ENCODE measurements at regions not wholly inside any gene's neighbourhood (a gene's known extent, or its start where the extent isn't known, plus 50 kb on each side); places are given as distances from the start of the nearest gene placed in this dataset.
"Not testable (repeated sequence)": the region's sequence is repeated elsewhere in the genome, so short reads cannot be mapped to it uniquely, and the experiment has no call there.

DNA sequence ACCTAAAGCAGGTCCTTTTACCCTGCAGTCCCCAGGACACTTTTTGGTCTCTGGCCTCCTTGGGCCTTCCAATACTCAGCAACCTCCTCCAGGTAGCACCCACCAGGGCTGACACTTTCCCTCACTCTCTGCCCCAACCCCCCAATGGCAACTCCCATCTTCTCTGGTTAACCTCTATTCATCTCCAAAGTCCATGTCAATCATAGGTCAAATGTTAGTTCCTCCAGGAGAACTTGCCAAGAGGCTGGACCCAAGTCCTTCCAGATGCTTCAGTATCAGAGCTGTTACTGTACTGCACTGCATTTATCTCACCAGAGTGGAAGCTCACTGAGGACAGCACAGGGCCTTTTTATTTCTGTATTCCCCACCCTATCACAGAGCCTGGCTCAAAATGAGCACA, 295.0 kb upstream of the KLF14 start:
- no peak for DNase-seq

DNA sequence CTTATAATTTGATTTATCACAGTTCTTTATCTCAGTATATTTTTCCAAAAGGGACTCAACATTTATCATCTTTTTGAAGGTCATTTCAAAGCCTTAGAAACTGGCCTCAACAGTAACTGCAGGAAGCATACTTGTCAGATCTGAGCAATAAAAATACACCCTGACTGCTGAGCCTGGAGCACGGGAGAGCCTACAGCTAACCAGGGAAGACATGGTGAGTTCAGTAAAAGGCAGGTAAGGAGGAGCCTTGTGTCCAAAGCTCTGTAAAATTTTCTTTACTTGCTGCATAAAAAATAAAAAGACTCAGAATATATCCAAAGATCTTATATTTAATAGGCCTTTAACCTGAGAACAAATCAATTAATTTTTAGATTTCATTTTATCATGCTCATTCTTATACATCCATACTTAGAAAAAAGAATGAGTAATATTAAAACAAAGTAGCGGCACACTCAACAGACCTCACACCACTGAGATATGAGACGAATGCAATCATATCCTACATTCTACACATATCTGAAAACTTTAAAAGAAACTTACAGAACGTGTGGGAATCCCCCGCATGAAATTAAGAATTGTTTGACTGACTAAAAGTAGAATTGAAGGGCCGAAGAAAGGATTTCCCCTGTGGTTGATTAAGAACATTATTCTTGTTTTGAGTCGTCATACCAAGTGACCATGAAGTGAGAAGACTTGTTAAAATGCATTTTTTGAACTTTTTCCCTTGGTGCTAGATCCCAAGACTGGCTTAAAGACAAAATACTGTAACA, 296.4 kb upstream of the MKLN1 start:
- no peak for DNase-seq

DNA sequence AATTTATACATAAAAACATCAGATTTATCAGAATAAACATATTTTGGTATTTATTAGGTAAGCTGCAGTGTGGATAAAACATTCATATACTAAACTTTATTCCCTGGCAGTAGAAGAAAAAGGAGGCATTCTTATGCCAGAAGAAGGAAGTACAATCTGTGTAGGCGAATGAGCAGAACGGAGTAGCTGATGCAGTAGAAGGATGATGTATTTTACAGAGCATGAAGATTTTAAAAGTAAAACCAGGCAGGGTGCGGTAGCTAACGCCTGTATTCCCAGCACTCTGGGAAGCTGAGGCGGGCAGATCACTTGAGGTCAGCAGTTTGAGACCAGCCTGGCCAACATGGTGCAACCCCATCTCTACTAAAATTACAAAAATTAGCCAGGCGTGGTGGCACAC, 294.9 kb upstream of the MKLN1 start:
- no peak for DNase-seq

DNA sequence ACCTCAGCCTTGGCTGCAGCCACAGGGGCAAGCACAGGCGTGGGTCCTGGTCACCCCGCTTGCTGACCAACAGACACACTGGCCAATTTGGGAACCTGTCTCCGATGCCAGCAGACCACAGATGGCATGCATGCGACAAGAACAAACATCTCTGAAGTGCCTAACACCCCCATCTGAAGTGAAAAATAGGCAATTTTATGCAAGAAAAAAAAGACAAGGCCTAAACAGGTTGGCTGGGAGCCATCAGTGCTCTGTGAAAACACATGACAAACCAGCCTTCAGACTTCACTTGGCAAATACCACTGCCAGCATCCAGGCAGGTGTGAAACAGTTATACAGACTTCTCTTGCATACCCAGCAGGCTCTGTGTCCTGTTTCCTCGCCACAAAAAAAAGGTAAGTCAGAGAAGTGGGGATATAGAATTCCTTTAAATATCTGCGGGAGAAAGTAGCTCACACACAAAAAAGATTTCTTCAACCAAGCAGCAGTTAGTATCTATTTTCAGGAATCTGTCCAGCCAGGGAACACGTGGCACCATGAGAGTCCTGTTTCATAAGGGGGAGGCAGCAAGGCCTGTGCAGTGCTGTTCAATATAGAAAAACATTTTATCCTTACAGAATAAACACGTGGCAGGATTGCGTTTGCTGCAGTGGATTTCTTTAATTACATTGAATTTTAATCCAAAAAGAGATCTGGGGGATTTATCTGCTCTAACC, 293.4 kb upstream of the MKLN1 start:
- DNase-seq: peak; percentile 66

DNA sequence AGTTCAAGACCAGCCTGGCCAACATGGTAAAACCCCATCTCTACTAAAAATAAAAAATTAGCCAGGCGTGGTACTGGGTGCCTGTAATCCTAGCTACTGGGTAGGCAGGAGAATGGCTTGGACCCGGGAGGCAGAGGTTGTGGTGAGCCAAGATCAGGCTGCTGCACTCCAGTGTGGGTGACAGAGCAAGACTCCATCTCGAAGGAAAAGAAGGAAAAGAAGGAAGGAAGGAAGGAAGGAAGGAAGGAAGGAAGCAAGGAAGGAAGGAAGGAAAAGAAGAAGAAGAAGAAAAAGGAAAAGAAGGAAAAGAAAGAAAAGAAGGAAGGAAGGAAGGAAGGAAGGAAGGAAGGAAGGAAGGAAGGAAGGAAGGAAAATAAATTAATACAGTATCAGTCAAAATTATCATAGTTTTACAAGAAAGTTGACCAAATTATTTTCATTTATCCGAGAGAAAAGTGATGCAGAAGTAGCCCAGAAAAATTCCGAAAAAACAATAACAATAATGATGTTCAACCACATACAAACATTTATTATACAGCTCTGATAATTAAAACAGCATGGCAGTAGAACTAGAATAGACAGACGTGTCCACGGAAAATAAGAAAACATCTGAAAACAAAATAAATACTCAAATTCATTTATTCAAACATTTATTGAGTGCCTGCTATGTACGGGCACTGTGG, 292.4 kb upstream of the MKLN1 start:
- no peak for DNase-seq

DNA sequence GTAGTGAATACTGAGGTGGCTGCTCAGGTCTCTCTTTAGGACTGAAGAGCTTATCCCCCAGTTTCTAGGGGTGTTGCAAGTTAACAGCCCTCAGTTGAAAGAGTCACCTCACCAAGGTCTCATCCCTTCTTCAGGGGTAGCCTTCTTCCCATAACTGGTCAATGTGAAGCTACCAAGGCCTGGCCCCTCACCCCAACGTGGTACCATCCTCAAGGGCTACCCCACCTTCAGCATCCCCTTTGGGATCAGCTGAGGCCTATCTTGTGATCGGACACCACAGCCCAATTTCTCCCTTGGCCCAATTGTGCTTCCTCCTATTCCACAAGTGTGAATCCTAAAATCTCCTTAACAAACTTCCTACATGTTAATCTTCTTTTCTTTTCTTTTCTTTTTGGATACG, 289.5 kb upstream of the MKLN1 start:
- no peak for DNase-seq

DNA sequence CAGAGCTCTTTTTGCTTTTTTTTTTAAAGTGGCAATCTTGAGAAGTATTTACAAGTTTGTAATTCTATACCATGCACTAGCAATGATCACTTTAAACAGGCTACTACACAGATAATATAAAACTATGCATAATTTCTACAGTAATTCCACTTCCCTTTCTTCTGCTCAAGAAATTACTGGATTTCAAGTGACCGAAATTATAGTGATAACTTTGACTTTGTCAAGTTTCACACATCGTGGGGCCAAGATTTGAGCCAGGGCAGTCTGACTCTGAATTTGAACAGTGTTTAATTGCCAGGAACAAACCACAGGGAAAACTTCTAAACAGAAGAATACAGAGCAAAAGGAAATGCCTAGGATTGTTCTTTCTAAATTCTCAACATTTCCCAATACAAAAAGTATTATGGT, 288.3 kb upstream of the MKLN1 start:
- no peak for DNase-seq

DNA sequence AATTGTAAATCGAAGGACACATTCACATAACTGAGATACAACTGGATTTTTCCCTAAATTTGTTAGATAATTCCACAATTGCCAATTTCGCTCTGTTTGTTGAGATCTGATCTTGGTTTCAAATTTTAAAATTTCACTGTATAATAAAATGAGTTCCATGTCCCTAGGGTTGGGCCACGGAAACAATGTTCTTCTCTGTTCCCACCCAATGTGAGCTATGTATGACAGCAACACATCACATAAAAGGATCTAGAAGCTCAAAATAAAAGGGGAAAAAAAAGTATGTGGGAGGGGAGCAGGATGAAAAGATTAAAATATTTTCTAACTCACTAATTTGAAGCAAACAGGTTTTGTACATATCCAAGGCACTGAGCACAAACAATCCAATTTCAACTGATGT, 287.8 kb upstream of the MKLN1 start:
- DNase-seq: no peak

DNA sequence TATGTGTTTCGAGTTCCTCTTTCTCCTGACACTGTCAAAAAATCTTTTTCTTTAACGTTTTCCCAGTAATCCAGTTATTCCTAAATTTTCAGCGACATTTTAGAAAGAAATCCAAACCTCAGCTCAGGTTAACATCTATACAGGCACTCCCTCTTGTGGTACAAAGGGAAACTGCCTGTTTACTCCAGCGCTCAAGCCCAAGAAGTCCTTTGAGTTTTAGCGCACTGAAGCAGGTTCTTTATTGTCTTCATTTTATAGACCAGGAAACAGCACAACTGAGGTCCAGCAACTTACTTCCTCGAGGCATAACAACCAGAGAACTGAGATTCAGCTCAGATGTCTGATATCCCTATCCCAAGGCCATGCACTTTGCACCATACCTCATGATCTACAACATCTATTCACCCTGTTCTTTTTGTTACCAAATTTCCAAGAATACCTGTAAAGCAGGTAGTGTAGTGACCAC, 287.2 kb upstream of the MKLN1 start:
- DNase-seq: peak; percentile 61

DNA sequence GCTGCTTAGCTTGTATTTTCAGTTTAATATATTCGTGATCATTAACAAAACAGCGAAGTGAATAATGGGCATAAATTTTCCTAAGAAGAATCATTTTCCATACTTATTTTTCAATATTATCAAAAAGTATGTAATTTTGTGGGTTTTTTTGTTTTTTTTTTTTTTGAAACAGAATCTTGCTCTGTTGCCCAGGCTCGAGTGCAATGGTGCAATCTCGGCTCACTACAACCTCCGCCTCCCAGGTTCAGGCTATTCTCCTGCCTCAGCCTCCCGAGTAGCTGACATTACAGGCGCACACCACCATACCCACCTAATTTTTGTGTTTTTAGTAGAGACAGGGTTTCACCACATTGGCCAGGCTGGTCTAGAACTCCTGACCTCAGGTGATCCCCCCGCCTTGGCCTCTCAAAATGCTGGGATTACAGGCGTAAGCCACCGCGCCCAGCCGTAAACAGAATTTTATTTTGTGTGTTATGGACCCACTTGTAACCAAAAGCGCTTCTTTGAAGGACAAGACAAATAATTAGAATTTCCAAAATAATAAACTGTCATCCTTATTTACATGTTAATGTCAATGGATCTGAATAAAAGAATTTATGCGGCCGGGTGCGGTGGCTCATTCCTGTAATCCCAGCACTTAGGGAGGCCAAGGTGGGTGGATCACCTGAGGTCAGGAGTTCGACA, 286.5 kb upstream of the MKLN1 start:
- DNase-seq: not testable (repeated sequence)

DNA sequence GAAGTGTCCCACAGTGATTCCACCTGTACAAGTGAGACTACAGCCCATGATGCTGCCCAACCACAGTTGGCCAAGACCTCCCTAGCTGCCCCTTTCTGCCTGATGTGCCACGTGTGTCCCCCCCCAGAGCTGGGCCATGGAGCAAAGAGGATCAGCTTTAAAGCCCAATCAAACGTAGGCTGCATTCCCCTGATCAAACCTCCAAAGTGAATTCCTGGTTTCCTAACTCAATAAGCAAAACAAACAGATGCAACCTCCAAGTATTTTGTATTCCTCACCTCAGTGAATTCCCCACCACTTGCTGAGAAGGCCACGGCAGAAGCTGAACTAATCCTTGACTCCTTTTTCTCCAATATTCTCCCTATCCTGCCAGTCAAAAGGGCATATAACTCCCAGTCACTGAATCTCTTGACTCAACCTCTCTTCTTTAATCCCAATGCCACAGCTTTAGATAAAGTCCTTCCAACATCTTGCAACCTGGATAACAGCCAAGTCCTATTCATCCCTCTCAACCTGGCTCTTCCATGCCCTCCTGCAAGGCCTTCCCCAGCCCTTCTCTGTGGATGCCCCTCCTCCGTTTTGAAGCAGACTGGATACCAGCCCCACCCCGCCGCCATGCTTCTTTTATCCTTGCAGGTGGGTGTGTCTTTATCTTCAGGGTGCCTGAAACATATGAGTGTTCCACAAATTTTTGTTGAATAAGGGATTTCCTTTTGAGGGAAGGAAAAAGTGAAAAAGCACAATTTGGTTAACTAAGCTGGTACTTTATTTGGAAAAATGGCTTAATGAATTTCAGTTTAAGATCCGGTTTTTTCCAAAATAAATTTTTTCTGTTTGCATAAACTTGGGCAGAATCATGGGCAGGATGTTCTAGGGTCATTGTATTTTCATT, 285.2 kb upstream of the MKLN1 start:
- peak; percentile 7 for DNase-seq

DNA sequence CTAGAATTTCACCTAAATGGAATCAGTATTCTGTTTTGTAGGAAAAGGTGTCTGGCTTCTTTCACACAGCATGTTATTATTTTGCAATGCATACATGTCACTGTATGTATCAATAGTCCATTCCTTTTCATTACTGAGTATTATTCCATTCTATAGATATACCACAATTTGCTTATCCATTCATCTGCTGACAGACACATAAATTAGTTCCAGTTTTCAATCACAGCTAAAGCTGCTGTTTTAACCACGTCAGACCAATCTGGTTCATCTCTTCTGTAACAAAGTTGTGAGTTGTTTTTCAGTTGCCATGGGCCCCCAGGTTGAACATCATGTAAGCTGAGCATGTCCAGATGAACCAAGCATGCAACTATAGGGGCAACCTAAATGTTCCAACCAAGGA, 282.1 kb upstream of the MKLN1 start:
- DNase-seq: no peak

DNA sequence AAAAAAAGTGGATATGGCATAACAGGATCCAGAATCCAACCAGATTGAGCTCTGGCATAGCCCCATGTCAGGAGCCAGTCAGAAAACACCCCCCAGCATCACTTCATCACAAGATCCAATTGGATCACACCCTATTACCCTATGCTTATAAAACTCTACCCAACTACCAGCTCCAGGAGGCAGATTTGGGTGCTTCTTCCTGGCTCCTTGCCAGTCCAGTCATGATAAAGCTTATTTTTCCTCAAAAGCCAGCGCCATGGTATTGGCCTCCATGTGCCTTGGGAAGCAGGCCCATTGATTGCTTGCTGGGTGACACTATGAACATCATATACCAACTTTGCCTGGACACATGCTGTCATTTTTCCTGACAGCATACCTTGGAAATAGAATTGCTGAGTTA, 281.4 kb upstream of the MKLN1 start:
- no peak for DNase-seq

DNA sequence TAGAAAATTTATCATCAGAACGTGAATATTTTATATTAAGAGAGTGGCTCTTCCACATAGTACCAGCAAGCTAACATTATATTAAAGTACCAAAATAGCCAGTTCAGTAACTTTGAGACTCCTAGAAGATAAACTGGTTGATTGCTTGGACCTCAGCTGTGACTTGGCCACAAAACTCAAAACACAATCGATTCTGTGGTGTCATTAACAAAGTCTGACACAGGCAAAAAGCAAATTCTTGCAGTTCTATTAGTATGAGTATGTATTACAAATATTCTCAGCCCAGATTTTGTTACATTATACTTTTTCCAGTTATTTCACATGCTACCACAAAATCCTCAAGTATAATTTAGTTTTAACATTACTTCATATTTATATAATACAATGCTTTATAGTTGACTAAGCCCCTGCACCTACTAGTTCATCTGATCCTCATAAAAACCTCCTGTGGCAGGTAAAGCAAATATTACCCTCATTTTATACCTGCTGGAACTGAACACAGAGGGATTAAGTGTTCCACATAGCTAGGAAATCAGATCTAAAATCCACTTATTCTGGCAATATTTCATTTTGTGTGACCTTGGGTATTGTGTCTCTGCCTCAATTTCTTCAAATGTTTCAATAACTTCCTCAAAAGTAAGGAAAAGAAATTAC, 279.9 kb upstream of the MKLN1 start:
- no peak for DNase-seq

DNA sequence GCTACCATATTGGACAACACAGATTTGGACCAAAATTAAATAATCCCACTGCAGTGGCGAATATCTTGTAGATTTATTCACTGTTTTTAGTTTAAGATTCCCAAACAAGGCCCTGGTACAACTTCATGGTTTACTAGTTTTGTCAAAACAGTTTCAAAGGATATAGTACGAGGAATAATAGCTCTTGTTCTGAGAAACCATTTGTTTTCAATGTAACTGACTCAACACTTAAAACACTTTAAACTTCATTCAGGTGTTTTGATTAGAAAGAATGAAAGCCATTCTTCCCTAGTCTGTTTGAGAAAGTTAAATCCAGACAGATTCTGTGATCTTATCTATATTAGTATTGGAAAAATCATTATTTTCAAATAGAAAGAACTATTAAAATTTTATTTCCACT, 276.4 kb upstream of the MKLN1 start:
- DNase-seq: no peak

DNA sequence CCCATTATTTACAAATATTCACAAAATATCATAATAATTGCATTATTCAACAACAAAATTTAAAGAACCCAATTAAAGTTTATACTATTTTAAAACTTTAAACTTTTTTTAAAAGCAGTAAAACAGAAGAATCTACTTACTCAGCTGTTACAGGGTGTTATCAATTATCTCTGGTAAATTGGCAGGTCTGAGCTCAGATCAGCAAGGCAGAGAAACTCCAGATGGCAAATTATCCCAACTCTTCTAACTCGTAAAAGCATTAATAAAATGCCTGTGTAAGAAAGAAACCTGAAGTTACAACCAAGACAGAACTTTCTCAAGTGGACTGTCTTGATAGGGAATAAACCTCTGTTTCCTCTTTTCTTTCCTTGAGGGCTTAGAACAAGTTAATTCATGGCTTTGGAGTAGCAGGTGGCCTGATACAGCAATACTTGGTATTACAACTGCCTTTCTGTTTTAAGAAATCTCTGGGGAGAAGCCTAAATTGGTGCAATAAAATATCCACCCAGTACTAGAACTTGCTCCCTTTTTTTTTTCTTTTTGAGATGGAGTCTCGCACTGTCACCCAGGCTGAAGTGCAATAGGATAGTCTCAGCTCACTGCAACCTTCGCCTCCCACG, 275.3 kb upstream of the MKLN1 start:
- DNase-seq: peak; percentile 83

DNA sequence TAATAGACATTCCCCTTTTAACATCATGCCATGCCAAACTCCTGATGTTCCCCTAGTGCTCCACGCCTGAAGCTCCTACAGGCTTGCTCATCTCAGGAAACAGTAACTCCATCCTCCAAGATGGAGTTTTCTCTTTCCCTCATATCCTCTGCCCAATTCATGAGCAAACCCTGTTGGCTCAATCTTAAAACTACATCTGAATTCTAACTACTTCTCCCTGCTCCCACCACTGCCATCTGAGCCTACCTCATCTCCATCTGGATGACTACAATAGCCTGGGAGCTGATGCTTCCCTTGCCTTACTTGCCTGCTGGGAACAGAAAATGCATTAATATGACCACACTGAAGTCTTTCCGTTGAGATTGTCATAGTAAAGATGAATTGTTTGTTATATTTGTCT, 271.7 kb upstream of the MKLN1 start:
- peak; percentile 11 for DNase-seq

DNA sequence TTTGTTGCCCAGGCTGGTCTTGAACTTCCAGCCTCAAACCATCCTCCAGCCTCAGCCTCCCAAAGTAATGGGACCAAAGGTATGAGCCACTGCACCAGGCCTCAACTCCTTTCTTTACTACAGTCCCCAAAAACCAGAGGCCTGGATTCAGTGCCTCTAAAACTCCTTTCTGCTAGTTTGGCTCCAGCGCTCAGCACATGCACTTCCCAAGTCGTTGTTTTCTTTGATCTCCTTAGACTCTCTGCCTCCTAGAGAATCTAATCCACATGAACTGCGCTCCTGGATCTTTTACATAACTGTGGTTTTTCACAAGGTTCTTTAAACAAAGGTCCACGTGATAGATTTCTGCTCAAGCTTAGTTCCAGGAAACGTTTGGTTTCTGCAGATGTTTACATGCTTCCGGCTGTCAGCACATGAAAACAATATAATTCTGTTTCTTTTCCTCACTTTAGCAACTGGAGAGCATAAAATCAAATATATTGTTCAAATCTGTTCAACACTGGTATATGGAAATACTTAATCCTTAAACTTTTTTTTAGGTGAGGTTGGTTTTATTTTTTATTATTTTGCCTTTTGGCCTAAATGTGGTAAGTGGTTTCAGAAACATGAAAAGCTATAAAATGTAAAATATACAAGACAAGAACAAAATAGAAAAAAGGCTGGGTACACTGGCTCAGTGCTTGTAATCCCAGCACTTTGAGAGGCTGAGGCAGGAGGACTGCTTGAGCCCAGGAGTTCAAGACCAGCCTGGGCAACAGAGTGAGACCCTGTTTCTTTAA, 270.5 kb upstream of the MKLN1 start:
- no peak for DNase-seq

DNA sequence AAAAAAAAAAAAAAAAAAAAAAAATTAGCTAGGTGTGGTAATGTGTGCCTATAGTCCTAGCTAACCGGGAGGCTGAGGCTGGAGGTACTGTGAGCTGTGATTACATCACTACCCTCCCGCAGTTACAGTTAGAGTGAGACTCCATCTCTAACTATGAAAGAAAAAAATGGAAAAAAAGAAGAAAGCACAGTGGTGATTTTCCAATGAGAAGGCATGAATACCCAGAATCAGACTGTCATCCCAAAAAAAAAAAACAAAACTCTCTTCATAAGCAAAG, 269.9 kb upstream of the MKLN1 start:
- DNase-seq: no peak

DNA sequence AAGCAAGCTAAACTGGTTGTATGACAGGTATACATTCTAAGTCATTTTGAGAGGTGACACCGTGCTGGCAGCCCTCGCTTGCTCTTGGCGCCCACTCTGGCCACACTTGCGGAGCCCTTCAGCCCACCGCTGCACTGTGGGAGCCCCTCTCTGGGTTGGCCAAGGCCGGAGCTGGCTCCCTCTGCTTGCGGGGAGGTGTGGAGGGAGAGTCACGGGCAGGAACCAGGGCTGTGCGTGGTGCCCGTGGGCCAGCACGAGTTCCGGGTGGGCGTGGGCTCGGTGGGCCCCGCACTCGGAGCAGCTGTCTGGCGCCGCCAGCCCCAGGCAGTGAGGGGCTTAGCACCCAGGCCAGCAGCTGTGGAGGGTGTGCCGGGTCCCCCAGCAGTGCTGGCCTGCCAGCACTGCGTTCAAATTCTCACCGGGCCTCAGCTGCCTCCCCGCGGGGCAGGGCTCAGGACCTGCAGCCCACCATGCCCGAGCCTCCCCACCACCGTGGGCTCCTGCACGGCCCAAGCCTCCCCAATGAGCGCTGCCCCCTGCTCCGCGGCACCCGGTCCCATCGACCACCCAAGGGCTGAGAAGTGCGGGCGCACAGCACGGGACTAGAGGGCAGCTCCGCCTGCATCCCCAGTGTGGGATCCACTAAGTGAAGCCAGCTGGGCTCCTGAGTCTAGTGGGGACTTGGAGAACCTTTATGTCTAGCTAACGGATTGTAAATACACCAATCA, 269.0 kb upstream of the MKLN1 start:
- DNase-seq: not testable (repeated sequence)
